ENCODE measurements at regions not wholly inside any gene's neighbourhood (a gene's known extent, or its start where the extent isn't known, plus 50 kb on each side); places are given as distances from the start of the nearest gene placed in this dataset. TPM values are rescaled to one million over a fixed set of nuclear protein-coding genes. Genes with fewer than 3 reads are reported as not detected.

- Histone ChIP-seq H3K27me3 (no peaks in the 10 kb centered on the region), H3K9me3 (no peaks in the 10 kb centered on the region), H3K4me3 (no peak overlapping the region), H3K36me3 (no peaks in the 10 kb centered on the region), H3K4me1 (no peaks in the 10 kb centered on the region), H3K27ac (no peak overlapping the region)
- DNase-seq, result no peak
- TF ChIP-seq POLR2A (IDR thresholded peaks at IDR 0.05), result no peak
- TF ChIP-seq, protein P1, sequence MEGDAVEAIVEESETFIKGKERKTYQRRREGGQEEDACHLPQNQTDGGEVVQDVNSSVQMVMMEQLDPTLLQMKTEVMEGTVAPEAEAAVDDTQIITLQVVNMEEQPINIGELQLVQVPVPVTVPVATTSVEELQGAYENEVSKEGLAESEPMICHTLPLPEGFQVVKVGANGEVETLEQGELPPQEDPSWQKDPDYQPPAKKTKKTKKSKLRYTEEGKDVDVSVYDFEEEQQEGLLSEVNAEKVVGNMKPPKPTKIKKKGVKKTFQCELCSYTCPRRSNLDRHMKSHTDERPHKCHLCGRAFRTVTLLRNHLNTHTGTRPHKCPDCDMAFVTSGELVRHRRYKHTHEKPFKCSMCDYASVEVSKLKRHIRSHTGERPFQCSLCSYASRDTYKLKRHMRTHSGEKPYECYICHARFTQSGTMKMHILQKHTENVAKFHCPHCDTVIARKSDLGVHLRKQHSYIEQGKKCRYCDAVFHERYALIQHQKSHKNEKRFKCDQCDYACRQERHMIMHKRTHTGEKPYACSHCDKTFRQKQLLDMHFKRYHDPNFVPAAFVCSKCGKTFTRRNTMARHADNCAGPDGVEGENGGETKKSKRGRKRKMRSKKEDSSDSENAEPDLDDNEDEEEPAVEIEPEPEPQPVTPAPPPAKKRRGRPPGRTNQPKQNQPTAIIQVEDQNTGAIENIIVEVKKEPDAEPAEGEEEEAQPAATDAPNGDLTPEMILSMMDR (IDR thresholded peaks at IDR 0.05), result no peak
- intact Hi-C loops (cut with DNase I; ENCODE audit: low total_unique reads), result no loop called here
These were observed 1145.7 kb downstream of the EPHA3 start for GRCh38 chr3:90253131-90253530.

DNA sequence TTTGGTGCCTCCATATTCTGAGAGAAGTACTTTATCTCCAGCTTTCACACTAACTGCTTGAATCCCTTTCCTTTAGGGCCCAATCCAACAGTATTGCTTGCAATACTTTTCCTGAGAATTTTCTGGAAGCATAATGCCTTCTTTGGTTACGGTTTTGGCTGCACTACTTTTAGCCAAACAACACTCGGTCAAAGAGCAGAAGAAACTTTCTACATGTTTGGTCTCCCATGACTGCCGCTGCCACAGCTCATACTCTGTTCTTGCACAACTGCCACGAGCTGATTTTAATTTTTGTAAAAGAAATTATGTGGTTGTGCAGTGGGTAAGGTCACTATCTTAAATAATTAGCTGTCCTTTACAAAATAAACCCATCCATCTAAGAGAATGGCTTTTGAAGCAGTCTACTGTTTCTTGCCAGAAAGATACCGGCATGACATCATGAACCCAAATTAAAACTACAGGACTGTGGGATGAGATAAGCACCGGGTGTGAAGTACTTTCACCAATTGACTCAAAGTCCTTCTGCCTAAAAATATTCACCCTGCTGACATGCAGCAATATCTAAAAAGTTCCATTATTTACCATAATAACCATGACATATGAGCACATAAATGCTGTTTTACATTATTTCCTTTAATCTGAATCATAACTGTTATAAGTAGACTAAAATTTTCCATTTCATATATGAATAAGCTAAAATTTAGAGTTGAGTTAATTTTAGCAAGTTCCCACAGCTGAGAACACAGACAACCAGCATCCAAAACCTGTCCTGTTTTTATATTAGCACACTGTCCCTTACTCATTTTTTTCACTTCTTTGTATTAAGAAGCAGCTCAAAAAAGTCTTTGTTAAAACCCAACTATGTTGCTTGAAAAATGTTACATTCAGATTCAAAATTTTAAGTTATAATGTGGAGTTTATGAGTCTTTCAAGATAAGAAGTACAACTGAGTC lies 1154.3 kb downstream of the EPHA3 start:
- no peaks in the 10 kb centered on the region for H3K9me3 ChIP-seq
- DNase-seq, result no peak
- TF ChIP-seq, protein P1 (IDR thresholded peaks at IDR 0.05), result no peak
- TF ChIP-seq POLR2A (IDR thresholded peaks at IDR 0.05), result no peak
- no peaks in the 10 kb centered on the region for H3K27me3 ChIP-seq
- no peak overlapping the region for H3K27ac ChIP-seq
- intact Hi-C loops (cut with DNase I; ENCODE audit: low total_unique reads), result no loop called here
- no peak overlapping the region for H3K4me3 ChIP-seq
- no peaks in the 10 kb centered on the region for H3K36me3 ChIP-seq
- no peaks in the 10 kb centered on the region for H3K4me1 ChIP-seq

Small RNAs in the stretch of these regions (small RNA-seq; reads per million reads assigned to genes)
- gene HSPE1P19, result not detected
- not detected for gene RF00012
- gene RNU6-712P, result not detected
